Daoy (cell line): ENCODE measurements at regions not wholly inside any gene's neighbourhood (a gene's known extent, or its start where the extent isn't known, plus 50 kb on each side); places are given as distances from the start of the nearest gene placed in this dataset.

ENCODE experiments used
- DNase-seq: peaks from one replicate; pipeline ENCODE4 v3.0.0-alpha.2; 2015; ENCODE audit warnings: low read depth

DNA sequence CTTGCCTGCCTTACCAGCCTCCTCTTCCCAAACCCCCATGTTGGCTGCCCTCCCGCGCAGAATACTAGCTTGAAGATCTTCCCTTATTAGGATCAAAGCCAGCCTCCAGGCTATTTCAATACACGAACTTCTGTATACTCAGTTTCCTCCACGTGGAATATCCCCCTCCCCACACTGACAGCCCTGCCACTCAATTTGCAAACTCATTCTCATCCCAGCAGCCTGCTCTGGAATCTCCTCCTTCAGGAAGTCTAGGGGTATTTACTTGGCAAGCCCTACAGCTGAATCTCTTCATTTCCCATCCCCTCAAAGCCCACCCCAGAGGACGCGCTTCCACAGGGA, 157.0 kb upstream of the SMIM23 start:
- DNase-seq = no peak

DNA sequence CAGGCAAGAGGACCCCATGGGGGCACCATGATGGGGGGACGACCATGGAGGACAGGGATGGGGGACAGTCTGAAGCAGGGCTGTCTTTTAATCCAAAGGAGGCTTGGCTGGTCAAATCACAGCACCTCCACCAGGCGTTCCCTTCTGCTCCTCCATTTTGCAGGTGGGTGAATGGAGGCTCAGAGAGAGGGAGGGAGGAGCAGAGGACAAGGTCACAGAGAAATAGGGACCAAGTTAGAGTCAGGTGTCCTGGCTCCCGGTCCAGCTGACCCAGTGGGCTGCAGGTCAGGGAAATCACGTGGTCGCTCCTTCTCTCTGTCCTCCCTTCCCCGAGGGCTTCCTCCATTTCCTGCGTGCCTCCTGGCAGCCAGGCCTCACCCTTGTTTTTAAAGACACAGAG, 156.4 kb upstream of the SMIM23 start:
- DNase-seq = no peak

DNA sequence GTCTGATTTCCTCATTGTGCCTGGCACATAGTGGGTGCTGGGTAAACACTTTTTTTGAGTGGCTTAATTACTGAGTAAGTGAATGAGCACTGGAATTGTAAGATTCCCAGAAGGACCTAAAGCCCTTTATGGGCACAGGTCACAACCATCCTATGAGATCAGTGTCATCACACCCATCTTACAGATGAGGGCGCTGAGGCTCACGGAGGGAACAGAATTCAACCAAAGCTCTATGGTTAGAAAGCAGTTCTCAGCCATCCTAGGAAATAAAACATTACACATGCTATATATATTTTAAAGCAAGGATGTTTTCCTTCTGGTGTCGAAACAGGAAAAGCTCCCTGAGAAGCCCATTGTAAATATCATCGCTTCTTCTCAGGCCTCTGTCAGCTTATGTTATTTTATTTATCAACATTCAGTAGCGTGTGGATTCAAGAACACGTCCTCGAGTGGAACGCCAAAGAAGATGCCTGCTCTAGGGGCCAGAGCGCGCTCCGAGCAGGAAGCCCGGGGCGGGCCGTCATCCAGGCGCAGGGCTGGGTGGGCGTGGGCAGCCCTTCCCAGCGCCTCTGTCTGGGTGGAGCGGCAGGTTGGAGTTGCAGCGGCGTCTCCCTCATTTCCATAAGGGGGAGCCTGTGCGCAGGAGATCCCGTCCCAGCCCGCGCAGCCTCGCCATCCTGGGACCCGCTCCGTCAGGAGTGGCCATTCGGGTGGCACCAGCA, 155.8 kb upstream of the SMIM23 start:
- DNase-seq = peak; percentile 84

DNA sequence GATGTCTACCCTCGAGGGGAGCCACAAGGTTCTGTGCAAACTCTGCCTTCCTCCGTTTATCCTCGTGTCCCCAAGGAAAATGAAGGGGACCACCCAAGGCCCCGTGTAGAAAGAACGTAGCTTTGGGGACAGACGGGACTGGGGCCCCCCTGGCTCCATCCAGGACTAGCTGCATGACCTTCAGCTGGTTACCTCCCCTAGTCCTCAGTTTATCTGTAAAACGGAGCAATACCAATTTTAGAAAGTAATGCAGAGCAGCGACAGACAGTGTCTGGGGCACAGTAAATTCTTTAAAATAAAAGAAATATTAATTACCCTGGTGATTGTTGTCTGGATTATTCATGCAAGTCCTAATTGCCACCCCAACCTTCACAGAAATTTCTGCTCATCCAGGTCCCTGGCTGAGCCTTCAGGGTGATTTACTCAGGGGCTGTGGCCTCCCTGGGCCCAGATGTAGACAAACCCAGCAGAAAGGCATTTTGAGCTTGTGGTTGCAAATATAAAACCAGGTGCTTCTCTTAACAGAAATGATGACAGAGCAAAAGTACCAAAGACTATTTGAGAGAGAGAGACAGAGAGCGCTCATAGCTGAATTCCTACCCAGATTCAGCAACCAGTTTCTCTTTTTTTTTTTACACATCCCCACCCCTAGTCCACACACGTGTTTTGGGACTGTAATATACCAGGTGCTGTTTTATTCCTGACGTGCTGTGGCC, 155.1 kb upstream of the SMIM23 start:
- no peak for DNase-seq

DNA sequence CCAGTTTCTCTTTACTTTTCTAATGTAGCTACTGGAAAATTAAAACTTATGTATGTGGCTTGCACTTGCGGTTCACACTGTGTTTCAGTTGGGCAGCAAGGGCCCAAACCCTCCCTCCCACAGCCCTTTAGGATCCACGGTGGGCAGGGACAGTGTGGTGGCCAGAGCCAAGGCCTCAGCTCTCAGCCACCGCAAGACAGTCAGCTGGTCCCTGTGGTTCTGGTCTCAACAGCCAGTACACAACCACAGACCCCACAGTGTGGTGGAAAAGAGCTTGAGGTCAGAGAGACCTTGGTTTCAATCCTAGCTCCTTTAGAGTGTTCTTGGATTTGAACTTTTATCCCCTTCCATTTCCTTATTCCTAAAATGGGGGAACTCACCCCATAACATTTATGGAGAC, 153.0 kb upstream of the SMIM23 start:
- no peak for DNase-seq

DNA sequence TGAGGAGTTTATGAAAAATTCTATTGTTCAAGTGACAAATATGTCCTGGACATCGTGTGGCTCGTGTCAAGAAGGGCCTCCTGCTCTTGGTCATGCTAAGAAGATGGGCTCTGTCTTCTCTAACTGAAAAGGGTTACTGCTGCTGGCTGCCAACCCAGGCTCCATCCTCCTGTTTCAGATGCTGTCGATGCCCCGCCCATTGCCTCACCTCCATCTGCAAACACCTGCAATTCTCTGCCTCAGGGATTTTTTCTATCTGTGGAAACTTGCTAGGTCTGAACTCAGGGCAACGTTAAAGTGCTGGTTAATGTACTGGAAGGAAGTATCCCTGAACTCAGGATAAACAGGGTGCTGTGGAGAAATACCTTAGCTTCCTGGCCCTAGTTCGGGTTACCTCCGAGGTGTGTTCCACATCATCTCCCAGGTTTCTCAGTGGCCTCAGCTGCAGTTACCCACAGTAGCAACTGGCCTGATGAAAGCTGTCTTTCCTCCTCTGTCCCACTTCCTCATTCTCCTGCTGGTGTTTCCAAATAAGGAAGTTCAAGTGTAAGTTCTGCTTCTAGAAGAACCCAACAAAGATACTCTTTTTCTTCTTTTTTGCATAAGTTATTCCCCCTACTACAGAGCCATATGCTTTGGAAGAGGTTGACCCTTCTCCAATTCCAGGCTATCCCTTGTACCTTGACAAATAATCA, 151.7 kb upstream of the SMIM23 start:
- no peak for DNase-seq

DNA sequence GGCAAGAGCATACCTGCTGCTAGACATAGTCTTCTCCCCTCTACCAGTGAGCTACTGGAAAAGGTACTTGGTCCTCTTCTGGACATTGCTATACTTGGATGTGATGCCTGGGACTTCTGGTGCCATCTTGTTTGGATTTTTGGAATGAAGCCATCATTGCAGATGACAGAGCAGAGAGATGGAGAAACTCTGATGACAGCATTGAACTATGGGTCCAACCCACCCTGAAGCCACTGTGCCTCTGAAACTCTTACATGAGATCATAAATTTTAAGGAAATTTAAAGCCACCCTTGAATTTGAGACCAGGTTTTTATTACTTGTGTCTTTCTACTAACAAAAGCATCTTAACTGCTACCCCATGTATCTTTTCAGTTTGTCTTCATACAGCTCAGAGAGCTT, 151.1 kb upstream of the SMIM23 start:
- DNase-seq = no peak

DNA sequence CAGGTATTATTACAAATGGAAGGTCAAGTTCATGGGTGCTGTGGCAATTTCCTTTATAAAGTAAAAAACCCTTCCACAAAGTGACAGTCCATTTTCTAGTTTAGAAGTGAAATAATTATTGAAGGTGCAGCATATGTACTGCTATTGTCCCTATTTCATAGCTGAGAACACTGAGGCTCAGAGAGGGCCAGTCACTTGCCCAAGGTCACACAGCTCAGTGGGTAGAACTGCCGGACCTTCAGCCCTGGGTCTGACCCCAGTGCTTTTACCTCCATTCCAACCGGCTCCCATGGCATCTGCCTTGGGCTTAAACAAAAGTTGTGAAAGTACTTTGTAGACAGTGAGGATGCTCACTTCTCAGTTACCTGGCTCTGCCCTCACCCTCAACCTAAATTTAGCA, 150.6 kb upstream of the SMIM23 start:
- DNase-seq = no peak

DNA sequence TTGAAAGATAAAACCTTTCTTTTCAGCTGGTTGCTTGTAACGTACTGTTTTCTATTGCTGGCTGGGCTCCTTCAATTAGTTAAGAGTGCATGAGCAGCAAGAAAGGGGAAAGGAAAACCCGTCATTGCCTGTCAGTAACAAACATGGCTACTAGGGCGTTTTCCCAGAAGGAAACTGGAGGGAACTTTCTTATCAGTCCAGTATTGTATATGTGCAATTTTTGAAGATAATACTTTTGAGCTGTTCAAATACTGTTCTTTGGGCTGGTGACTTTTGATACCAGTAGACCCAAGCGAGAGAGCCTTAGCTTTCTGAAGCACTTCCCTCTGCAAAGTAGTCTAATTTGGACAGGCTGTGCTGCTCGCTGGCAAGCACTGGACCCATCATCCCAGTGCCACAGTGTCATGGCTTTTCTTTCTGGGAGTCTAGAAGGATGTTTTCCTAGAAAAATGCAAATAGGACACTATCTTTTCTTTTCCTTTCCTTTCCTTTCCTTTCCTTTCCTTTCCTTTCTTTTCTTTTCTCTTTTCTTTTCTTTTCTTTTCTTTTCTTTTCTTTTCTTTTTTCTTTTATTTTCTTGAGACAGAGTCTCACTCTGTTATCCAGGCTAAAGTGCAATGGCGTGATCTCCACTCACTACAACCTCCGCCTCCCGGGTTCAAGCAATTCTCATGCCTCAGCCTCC, 149.9 kb upstream of the SMIM23 start:
- DNase-seq = no peak

DNA sequence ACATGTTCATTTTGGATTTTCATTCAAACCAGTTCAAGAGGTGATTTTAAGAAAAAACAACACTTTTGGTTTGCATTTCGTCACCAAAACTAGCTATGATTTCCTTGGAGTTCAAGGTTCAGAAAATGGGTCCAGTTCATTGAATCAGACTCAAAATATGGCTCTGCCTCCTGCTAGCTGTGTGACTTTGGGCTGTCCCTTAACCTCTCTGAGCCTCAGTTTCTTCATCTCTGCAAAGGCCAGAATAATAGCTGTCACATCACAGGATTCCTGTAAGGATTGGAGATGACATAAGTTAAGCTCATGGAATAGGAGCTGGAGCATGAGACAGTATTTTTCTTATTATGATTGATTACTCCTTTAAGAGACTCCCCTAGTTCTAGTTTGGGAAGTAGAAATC, 147.8 kb upstream of the SMIM23 start:
- no peak for DNase-seq

DNA sequence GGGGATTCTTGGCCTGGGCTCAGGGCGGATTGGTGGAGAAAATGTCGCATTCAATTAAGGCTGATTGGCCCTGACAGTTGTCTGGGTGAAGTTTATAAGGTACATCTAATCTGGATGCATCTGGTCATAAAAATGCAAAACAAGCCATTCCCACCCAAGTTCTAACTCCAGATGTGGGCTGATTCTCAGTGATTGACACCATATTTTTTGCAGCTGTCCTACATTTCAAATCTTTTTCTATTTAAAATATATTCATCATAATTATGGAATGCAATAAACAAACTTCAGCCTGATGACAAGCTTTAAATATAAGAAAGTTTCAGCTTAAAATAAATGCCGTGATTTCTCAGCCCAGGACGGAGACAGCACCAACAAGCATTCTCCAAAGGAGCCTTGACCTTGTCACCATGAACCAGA, 146.4 kb upstream of the SMIM23 start:
- DNase-seq = no peak

DNA sequence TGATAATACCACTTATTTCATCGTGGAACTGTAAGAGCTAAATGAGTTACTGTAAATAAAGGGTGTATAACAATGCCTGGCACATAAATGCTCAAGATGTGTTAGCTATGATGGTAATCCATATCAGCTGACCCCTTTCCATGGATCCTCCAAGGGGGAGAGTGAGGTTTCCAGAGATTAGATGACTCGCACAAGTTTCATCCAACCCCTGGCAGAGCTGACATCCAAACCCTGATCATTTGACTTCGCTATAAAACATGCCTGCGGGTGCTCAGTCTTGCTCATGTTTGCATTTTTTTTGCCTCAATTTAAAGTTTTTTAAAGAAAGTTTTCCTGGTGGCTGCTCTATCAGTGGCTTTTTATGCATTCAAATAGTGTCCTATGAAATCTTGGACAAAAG, 145.7 kb upstream of the SMIM23 start:
- DNase-seq = no peak

DNA sequence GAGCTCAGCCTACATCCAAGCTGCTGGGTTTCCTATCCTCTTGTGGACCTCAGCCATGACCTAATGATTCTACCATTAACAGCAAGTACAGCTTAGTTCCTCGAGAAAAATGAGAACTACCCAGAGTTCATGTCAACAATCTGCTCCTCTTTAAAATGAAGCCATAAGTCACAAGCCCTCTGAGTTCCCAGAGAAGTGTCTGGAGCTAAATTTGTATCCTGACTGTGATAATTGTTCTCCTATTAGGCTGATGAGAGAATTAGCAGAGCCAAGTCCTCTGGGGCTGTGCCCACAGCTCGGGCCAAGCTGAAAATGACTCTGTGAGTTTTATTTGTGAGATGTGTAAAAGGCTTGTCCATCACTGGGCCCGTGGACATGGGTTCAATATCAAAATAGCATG, 145.1 kb upstream of the SMIM23 start:
- no peak for DNase-seq

DNA sequence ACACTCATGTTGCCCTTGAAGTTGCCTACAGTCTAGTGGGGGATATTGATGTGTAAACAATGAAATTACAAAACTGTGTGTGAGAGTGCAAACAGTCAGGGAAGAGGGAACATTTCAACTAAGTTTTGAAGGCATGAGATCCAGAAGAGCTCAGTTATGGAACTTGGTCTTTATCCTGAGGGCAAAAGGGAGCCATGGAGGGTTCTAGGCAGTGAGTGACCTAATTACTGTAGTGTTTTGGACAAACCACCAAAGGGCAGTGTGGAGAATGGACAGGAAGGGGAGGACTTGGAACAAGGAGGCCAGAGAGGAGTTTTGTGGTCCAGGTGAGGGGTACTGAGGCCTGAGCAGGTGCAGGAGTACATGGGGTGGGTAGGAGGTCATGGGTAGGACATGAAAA, 143.7 kb upstream of the SMIM23 start:
- no peak for DNase-seq

DNA sequence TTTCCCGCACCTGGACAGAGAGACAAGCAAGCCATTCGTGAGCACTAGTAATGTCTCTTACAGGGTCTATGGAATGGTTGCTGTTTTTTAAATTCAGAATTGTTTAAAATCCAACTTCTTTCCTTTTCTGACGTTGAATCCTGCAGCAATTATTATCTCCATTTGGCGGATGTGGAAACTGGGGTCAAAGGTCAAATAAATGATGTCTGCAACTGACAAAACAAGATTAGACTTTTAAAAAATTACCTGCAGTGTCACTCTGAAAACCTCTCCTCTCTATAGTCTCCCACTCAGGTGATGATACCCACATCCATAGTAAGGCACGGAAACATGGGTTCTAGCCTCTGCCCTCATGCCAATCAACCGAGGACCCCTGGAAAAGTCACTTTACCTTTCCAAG, 142.7 kb upstream of the SMIM23 start:
- DNase-seq = no peak

DNA sequence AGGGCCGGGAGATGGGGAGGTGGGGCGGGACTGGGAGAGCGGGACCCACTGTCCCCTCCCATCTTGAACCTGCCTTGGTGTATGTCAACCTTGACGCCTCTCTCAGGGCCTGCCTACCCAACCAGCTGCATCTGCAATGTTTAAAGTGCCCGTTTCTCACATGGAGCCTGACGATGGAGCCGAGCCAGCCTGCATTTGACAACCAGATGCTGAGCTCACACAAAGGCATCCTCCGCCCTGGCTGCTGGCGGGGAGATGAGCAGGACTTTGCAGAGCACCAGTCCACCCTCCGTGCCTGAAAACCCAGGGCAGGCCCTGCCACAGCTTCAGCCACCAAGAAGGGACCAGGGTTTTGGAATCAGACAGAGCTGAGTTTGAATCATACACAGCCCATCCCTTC, 141.1 kb upstream of the SMIM23 start:
- no peak for DNase-seq

DNA sequence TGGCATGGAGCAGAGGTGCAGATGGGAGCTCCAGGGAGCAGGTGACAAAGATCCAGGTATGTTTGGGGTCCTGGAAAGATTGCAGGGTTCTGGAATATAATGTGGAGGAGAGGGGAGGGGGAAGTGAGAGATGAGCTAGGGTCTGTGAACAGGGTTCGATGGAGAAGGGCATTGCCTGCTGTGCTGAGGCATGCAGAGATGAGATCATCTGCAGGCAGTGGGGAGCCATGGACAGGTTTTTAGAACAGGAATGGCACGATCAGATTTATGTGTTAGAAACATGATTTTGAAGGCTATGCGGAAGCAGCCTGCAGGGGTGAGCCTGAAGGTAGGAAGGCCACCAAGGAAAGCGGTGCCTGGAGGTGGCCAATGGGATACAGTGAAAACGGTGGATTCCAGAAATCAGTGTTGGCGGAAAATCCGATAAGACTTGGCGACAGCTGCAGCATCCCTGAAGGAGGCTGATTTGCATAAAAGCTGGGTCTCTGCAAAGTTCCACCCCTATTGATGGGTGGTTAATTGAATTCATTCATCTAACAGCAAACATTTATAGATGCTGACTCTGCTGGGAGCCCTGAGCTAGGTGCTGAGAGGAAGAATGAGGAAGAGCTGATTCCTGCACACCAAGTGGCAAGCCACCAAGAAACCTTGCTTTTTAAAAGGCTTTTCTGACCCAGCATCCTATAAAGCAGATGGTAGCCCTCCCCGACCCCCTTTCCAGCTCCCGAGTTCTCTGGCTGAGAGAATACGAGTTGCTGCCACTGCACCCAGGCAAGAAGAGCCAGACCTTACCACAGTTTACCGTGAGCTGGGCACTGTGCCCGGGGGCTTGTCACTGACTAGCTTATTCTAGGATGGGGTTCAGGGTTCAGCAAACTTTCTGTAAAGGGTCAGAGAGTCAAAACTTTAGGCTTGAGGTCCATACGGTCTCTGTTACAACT, 139.2 kb upstream of the SMIM23 start:
- no peak for DNase-seq

DNA sequence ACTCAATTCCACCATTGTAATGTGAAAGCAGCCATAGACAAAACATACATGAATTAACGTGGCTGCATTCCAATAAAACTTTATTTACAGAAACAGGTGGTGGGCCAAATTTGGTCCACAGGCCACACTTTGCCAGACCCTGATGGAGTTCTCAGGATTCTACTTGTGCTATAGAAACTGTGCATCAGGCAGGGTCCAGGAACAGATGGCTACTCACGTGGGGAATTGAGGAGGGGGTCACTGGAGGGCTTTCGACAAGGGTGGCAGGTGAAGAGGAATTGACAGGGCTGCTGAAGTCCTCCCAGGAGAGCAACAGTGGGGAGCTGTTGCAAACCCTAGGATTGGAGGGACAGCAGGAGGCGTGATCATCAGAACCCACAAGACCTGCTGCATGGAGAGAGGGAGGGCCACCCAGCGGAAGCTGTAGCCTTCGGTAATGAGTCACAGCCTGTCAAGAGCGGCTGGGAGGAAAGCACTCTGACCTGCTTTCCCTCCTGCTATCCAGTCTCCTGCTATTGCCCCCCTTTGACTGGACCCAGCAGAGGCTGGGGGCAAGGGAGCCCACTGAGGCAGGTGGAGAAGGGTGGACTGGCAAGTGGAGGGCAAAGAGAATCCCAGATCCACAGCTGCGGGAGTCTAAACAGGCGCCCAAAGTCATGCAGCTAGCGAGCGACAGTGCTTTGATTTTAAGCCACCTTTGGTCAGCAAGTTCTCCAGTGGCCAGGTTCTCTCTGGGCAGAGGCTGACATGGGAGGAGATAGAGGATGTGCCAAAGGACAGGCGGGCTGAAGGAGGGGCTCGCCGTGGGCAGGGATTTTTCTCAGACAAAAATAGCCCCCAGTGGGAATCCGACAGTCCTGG, 138.3 kb upstream of the SMIM23 start:
- peak; percentile 94 for DNase-seq

DNA sequence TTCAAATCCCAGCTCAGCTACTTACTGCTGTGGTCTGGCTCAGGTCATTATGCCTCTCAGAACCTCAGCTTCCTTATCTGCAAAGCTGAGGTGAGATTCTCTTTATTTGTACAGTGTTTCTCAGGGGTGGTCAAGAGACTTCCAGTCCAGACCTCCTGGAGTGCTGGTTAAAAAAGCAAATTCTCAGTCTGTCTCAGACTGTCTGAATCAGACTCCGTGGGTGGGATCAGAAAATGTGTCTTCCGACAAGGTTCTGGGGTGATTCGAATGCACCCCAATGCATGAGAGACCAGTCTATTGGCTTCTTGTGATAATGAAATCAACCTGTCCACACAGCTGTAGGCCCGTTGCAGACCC, 137.7 kb upstream of the SMIM23 start:
- peak; percentile 75 for DNase-seq

DNA sequence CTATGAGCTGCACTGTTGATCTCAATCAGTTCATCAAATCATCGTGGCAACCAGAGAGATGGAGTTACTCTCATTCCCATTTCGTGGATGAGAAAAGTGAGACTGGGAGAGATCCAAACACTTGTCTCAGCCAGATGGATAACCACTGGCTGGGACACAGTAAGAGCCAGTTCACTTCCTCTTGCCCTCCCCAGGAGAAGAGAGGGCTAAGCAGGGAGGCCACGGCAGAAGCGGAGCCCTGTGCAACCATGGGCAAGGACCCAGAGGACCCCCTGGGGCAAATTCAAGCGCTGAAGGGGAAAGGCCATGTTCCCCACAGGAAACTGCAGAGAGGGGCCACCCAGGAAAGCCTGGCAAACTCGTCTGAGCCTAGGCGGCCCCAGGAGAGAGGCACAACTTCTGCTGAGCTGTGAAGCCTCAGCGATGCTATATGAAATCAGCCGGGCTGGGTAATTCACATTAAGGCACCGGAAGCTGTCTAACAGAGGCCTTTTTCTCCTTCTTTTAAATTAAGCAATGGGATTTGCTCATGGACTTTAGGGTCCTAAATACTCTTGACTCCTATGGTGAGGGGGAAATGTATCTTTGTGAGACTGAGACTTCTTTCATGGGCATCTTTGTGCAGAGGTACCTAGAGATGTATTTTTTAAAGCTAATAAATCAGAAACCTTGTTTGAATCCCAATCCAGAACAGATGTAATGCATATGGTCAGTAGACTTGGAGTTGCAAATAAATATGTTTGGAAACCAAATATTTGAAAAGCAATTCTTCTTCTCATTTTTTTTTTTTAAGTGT, 137.1 kb upstream of the SMIM23 start:
- DNase-seq = peak; percentile 48
